Endothelial cell of umbilical vein (primary cell): ENCODE measurements at regions not wholly inside any gene's neighbourhood (a gene's known extent, or its start where the extent isn't known, plus 50 kb on each side); places are given as distances from the start of the nearest gene placed in this dataset.

ENCODE experiments used
- BruUV-seq: library from RNA; stranded (reverse); fragments of 400-500 nt; replicated peaks from 2 replicates; lab custom pipeline; 2021; lab: Mats Ljungman, UMichigan
- CTCF ChIA-PET: fragments of 300-600, 350-600 bp; sonication (Branson Sonifier 250); formaldehyde crosslinking; loops from one replicate; lab custom pipeline; 2021; ENCODE audit warnings: antibody characterized with exemption, inconsistent platforms; lab: Charles Lee
- POLR2A ChIA-PET: fragments of 300-600, 350-600 bp; sonication (Branson Sonifier 250); formaldehyde crosslinking; loops from one replicate; lab custom pipeline; 2021; ENCODE audit warnings: antibody characterized with exemption, inconsistent platforms; lab: Charles Lee
- DNase-seq: peaks from one replicate; pipeline ENCODE4 v3.0.0-alpha.2; 2011; ENCODE audit warnings: low read depth, low spot score
- FAIRE-seq: peaks from 2 replicates; lab custom pipeline; 2011; peaks lifted over from hg19 to GRCh38; lab: Jason Lieb, UNC
- H2AFZ ChIP-seq: 2 replicates; pipeline ENCODE4 v1.6.0; 2012; ENCODE audit warnings: low read depth, low read length, control low read depth, inconsistent platforms
- H3K27ac ChIP-seq: 2 replicates; pipeline ENCODE4 v1.5.1; 2011; ENCODE audit warnings: low read depth, mild to moderate bottlenecking, control low read depth, low read length, moderate library complexity; ENCODE audit not compliant: insufficient read depth
- H3K27me3 ChIP-seq, 2 experiments: 2 replicates each; pipeline versions ENCODE4 v1.6.0 to v1.6.1; 2011; ENCODE audit warnings: low read length in 2 of 2, mixed read lengths in 1 of 2; ENCODE audit not compliant: control insufficient read depth in 2 of 2, insufficient read depth in 2 of 2
- H3K36me3 ChIP-seq, 2 experiments: 2 replicates in 1 of 2; 3 replicates in 1 of 2; pipeline ENCODE4 v1.5.1; 2011; ENCODE audit warnings: low read length in 2 of 2, mild to moderate bottlenecking in 1 of 2, moderate library complexity in 1 of 2; ENCODE audit not compliant: control insufficient read depth in 2 of 2, insufficient read depth in 2 of 2; ENCODE audit errors: extremely low read depth in 1 of 2
- H3K4me1 ChIP-seq: 3 replicates; pipeline ENCODE4 v1.5.1; 2011; ENCODE audit warnings: mild to moderate bottlenecking, low read length; ENCODE audit not compliant: control insufficient read depth, insufficient read depth; ENCODE audit errors: extremely low read depth
- H3K4me2 ChIP-seq: 2 replicates; pipeline ENCODE4 v1.6.1; 2011; ENCODE audit warnings: low read length, control low read depth, mixed read lengths; ENCODE audit not compliant: insufficient read depth
- H3K4me3 ChIP-seq, 3 experiments: fragments of 200-600 bp in 1 of 3; sonication (generic), shearing (Covaris generic) in 1 of 3; replicated peaks in 1 of 3; 2 replicates each; pipeline ENCODE4 v1.5.1; 2011 to 2016; ENCODE audit warnings: control low read depth in 3 of 3, low read length in 3 of 3, mild to moderate bottlenecking in 2 of 3, inconsistent platforms in 1 of 3, low read depth in 1 of 3, moderate library complexity in 1 of 3; ENCODE audit not compliant: insufficient read depth in 1 of 3
- H3K79me2 ChIP-seq: 2 replicates; pipeline ENCODE4 v1.6.0; 2012; ENCODE audit warnings: low read length, inconsistent platforms; ENCODE audit not compliant: control insufficient read depth, insufficient read depth
- H3K9ac ChIP-seq: replicated peaks from 2 replicates; pipeline ENCODE3; 2011; ENCODE audit warnings: low read length, control low read depth; ENCODE audit not compliant: insufficient read depth; ENCODE audit errors: extremely low read depth
- H3K9me1 ChIP-seq: replicated peaks from 3 replicates; pipeline ENCODE4 v1.6.0; 2011; ENCODE audit warnings: mild to moderate bottlenecking, low read length; ENCODE audit not compliant: control insufficient read depth, insufficient read depth; ENCODE audit errors: extremely low read depth
- H3K9me3 ChIP-seq: replicated peaks from 2 replicates; pipeline ENCODE4 v1.5.1; 2012; ENCODE audit warnings: low read length, inconsistent platforms; ENCODE audit not compliant: control insufficient read depth, insufficient read depth
- H4K20me1 ChIP-seq: replicated peaks from 2 replicates; pipeline ENCODE3; 2011; ENCODE audit warnings: mild to moderate bottlenecking, low read length; ENCODE audit not compliant: control insufficient read depth, insufficient read depth; ENCODE audit errors: extremely low read depth
- CTCF ChIP-seq, 2 donors: IDR thresholded peaks; 1 replicate in 1 of 2; 2 replicates in 1 of 2; pipeline ENCODE4 v1.5.1; 2011; ENCODE audit warnings: low read length in 2 of 2, mild to moderate bottlenecking in 2 of 2, moderate library complexity in 2 of 2, control low read depth in 1 of 2, inconsistent platforms in 1 of 2, low read depth in 1 of 2; ENCODE audit not compliant: insufficient read depth in 1 of 2; ENCODE audit errors: extremely low read depth in 1 of 2
- FOS ChIP-seq: IDR thresholded peaks from 2 replicates; pipeline ENCODE4 v1.6.1; 2011; ENCODE audit warnings: mild to moderate bottlenecking, low read length, moderate library complexity, borderline replicate concordance; ENCODE audit not compliant: insufficient read depth
- GATA2 ChIP-seq: IDR thresholded peaks from 2 replicates; pipeline ENCODE4 v1.7.0; 2011; ENCODE audit warnings: low read depth, mild to moderate bottlenecking, moderate library complexity, mixed read lengths, low read length; ENCODE audit not compliant: insufficient read length, insufficient read depth
- JUN ChIP-seq: IDR thresholded peaks from 2 replicates; pipeline ENCODE4 v1.6.1; 2011; ENCODE audit warnings: borderline replicate concordance, low read depth; ENCODE audit not compliant: insufficient read length, insufficient read depth
- MYC ChIP-seq: IDR thresholded peaks from one replicate; pipeline ENCODE4 v1.6.1; 2011; ENCODE audit warnings: mild to moderate bottlenecking, low read depth, low read length
- POLR2A ChIP-seq: IDR thresholded peaks from 2 replicates; pipeline ENCODE4 v1.6.1; 2012; ENCODE audit warnings: low read depth, mild to moderate bottlenecking, control low read depth, low read length
- POLR2AphosphoS5 ChIP-seq: IDR thresholded peaks from 2 replicates; pipeline ENCODE4 v1.6.1; 2012; ENCODE audit warnings: low read depth, mild to moderate bottlenecking, control low read depth, low read length, moderate library complexity; ENCODE audit not compliant: insufficient read depth
- dilution Hi-C: fragments of 300-500 bp; cut with MboI; formaldehyde crosslinking; loops from one replicate; pipeline ENCODE4 v1.15.0; 2019; ENCODE audit warnings: low sequenced_read_pairs; ENCODE audit not compliant: extremely low pct_ligation_motif_present
- intact Hi-C: fragments of 100-400 bp; cut with micrococcal nuclease; formaldehyde crosslinking; loops from one replicate; pipeline ENCODE4 v1.10.0; 2022
- TF ChIP-seq, protein P1 (sequence below): IDR thresholded peaks from 2 replicates; pipeline ENCODE4 v1.6.1; 2011; ENCODE audit not compliant: insufficient read depth, insufficient read length

DNA sequence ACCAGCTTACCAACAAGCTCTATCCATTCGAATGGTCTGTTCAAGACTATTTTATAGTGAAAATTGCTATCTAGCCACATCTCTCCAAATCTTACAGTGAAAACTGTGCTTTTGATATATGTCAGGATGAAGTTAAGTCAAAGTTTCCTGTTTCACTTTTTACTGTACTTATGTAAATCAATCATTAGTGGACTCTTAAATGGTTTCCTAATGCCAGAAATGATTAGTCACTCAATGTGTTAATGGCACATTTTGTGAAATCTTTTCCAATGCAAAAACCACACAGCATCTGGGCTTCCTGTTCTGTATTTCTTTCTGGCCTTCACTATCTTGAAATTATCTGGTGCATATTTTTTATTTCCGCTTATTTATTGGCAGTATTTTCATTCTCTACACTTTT, 87.3 kb upstream of the STEAP1B start:
- dilution Hi-C loops (no loop called here), intact Hi-C loops (loop anchor here (1.0 to 10.0 kb wide), 4 partner anchors 9 to 373 kb away; no protein-coding TSS in a partner anchor)
- TF ChIP-seq FOS: peak; percentile 82
- peak; percentile 76 for TF ChIP-seq POLR2A
- TF ChIP-seq GATA2: peak; percentile 83
- peak; percentile 79 for TF ChIP-seq POLR2AphosphoS5
- peak; percentile 79 for TF ChIP-seq JUN
- no peak for TF ChIP-seq MYC
- TF ChIP-seq, protein P1, sequence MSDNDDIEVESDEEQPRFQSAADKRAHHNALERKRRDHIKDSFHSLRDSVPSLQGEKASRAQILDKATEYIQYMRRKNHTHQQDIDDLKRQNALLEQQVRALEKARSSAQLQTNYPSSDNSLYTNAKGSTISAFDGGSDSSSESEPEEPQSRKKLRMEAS: no peak
- Histone ChIP-seq H2AFZ (no peak overlapping the region), H3K79me2 (no peaks in the 10 kb centered on the region), H3K4me2 (peak overlapping the region; percentile 87), H3K4me1 (peaks cover 74% of the 10 kb centered on the region), H3K4me3 (peak overlapping the region in 1 of 3 experiments; percentile 47), H3K27ac (peak overlapping the region; percentile 95), H4K20me1 (no peaks in the 10 kb centered on the region), H3K9me3 (no peaks in the 10 kb centered on the region), H3K9me1 (no peaks in the 10 kb centered on the region), H3K27me3 (no peaks in the 10 kb centered on the region), H3K36me3 (no peaks in the 10 kb centered on the region), H3K9ac (peak overlapping the region; percentile 81)
- POLR2A ChIA-PET: interaction anchor here (1.3 to 2.8 kb wide), 2 partner anchors 26 to 140 kb away, joined by 4 to 9 read pairs; partner anchors contain the start of gene IL6
- CTCF ChIA-PET: interaction anchor here (0.8 to 7.5 kb wide), 11 partner anchors 9 to 467 kb away, joined by 3 to 130 read pairs (median 5); partner anchors contain the start of gene IL6
- FAIRE-seq (peak; percentile 80), DNase-seq (peak; percentile 91)
- BruUV-seq: no TSS peak

DNA sequence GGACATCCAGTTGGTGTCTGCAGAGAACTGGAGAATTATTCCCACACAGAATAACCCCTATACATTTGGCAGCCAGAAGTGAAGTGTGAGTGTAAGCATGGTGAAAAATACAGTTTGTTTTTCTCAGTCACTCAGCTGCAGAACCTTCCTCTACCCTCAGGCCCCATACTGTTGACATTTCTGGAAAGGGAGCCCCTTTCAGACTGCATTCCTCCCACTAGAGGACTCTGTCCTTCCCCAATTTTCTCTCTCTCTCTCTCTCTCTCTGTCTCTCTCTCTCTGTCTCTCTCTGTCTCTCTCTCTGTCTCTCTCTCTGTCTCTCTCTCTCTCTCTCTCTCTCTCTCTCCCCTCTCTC, 86.8 kb upstream of the STEAP1B start:
- no peak for DNase-seq
- no TSS peak for BruUV-seq
- no peaks in the 10 kb centered on the region for H3K27me3 ChIP-seq
- FAIRE-seq: no peak
- ChIA-PET POLR2A (interaction anchor here (1.3 to 2.8 kb wide), 2 partner anchors 25 to 140 kb away, joined by 4 to 9 read pairs; partner anchors contain the start of gene IL6), CTCF (interaction anchor here (0.8 to 7.5 kb wide), 16 partner anchors 9 to 273 kb away, joined by 3 to 130 read pairs (median 4); partner anchors contain the start of gene IL6)
- no peak overlapping the region for H3K4me3 ChIP-seq
- H3K9me1 ChIP-seq: no peaks in the 10 kb centered on the region
- peak overlapping the region; percentile 87 for H3K4me2 ChIP-seq
- no peaks in the 10 kb centered on the region for H3K79me2 ChIP-seq
- TF ChIP-seq, protein P1: no peak
- TF ChIP-seq POLR2A (no peak), CTCF (IDR thresholded peaks at IDR 0.05; ENCODE audit: extremely low read depth in 1 of 2, insufficient read depth in 1 of 2, low read depth in 1 of 2, low read length in 2 of 2) (peak; percentile 34 to 56), POLR2AphosphoS5 (no peak)
- peak overlapping the region; percentile 95 for H3K27ac ChIP-seq
- H2AFZ ChIP-seq: no peak overlapping the region
- peak overlapping the region; percentile 81 for H3K9ac ChIP-seq
- no peaks in the 10 kb centered on the region for H3K36me3 ChIP-seq
- H4K20me1 ChIP-seq: no peaks in the 10 kb centered on the region
- H3K9me3 ChIP-seq: no peaks in the 10 kb centered on the region
- intact Hi-C loops (loop anchor here (1.0 to 10.0 kb wide), 4 partner anchors 8 to 372 kb away; no protein-coding TSS in a partner anchor), dilution Hi-C loops (no loop called here)
- H3K4me1 ChIP-seq: peaks cover 75% of the 10 kb centered on the region
